Activated T-helper 1 cell treated with anti-CD3 and anti-CD28 coated beads, Interleukin-2, amount 50 U/mL, for 16 hours (primary cell): ENCODE measurements at regions not wholly inside any gene's neighbourhood (a gene's known extent, or its start where the extent isn't known, plus 50 kb on each side); places are given as distances from the start of the nearest gene placed in this dataset.
A peak's percentile ranks its signal among the peaks of the same experiment; 100 is the strongest.

Experiments used
- DNase-seq, 2 donors: peaks; one replicate each; pipeline ENCODE4 v3.0.0-alpha.2; 2020; ENCODE audit warnings: low read depth in 1 of 2, low spot score in 1 of 2

DNA sequence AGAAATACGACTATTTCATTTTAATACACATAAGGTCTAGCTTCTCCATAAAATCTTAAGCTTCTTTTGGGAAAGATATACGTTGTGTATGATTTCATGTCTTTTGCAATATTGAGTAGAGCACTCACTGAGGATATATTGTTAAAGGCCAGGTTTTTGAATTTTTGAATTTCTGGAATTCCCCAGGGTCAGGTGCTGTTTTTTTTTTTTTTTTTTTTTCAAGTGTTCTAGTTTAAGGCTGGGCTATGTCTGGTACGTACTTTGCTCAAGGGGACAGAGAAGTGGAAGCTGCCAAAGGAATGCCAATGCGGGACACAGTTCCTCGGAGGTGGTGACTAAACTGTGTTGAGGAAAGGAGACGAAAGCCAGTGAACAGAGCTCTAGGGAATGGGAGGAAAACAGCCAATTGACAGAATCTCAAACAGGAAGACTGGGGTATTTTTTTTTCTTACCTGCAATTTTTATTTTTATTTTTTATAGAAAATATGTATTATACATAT, 510.5 kb upstream of the CBLB start:
- DNase-seq: no peak

DNA sequence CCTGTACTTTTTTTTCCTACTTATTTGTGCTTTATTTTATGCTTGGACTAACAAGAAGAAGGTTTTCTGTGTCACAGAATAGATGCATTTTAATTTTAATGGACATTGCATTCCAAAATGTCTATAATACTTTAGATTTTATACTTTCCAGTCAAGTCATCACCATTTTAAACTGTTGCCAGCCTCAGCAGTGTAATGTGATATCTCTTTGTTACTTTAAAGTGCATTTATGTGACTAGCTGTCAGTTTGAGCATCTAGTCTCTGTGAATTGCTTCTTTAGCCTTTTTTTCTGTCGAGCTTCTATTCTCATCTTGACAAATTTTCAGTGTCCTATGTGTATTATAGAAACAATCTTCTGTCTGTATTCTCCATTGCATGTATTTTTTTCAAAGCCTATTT, 511.4 kb upstream of the CBLB start:
- DNase-seq: no peak

DNA sequence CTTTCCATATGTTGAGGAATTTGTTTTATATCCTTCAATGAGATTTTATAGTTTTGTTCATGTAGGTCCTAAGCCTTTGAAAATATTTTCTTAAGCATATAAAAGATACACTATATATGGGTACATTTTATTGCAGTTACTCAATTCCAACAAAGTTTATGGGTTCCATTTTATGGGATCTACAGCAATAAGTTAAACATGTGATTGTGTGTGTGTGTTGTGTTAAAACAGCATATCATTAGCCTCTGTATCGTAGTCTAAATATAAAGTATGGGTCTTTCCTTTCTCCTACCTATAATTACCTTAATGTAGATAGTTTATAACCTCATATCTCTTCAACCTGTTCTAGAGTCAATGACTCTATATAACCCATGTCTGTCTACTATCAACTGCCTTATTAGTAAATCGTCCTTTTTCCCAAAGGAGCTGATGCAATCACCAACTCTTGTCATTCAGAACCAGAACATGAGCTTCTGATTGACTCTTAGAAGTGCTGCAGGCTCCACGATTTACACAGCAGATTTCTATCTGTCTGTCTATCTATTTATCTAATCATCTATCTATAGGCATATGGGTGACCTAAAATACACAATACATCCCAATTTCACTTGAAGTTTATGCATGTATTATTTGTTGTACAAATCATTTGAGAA, 512.6 kb upstream of the CBLB start:
- DNase-seq: no peak

DNA sequence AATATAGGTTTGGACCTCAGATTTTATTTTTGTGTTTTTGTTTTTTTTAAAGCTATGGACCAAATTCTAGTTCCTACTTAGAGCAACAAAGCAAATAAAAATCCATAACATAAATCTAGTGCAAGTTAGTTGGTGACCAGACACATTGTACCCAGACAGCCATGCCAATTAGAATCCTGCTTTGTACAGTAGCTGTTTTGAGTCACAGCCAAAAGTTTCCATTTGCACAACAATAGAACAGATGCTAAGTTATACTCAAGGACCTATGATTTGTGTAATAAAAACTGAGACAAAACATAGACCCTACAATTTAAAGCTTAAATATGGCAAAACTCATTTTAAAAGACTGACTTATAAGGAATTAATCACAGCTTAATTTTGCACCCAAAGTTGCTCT, 513.1 kb upstream of the CBLB start:
- DNase-seq: no peak

DNA sequence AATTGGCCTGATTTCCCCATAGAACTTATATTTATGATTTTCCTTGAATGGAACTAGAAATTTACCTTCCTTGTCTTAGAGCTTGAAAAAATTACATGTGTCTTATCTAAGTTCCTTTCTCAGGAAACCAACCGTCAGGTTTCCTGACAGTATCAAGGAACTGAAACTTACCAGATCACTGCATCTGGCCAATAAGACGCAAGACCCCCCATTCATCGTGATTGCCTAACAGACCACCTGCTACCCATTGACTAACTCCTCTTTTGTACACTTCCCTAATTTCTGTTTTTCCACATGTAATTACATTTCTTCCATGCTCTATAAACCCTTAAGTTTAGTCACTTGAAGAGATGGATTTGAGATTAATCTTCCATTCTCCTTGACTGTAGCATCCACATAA, 517.2 kb upstream of the CBLB start:
- no peak for DNase-seq

DNA sequence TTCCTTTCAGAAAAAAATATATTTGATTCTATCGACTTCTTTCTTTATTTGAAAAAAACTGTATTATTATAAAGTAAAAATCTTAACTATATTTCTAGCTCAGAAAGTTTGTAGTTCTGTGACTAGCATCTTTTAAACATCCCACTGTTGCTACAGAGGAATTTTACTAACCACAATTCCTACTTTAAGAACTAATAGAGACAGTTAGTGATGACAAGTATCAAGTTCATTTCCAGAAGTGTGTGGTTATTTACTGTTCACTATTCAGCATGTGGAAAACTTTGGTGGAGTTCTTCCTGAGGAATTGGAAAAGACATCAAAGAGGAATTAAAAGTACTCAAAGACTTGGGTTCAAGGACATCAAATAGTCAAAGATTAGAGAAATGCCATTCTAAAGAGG, 524.1 kb upstream of the CBLB start:
- no peak for DNase-seq

DNA sequence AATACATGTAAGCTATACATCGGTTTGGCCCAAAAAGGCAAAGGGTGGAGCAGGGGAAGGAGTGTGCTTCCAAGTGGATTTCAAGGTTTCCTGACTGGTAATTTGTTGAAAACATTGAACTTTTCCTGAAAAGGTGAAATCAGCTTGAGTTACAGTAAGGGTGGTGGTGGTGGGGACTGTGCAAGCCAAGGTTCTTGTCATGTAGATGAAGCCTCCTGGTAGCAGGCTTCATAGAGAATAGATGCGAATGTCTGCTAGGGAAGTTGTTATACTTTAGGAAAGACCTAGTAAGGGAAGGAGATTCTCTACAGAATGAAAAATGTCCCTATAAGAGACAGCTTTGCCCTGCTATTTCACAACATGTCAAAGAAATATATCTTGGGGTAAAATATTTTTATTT, 528.2 kb upstream of the CBLB start:
- DNase-seq: no peak

DNA sequence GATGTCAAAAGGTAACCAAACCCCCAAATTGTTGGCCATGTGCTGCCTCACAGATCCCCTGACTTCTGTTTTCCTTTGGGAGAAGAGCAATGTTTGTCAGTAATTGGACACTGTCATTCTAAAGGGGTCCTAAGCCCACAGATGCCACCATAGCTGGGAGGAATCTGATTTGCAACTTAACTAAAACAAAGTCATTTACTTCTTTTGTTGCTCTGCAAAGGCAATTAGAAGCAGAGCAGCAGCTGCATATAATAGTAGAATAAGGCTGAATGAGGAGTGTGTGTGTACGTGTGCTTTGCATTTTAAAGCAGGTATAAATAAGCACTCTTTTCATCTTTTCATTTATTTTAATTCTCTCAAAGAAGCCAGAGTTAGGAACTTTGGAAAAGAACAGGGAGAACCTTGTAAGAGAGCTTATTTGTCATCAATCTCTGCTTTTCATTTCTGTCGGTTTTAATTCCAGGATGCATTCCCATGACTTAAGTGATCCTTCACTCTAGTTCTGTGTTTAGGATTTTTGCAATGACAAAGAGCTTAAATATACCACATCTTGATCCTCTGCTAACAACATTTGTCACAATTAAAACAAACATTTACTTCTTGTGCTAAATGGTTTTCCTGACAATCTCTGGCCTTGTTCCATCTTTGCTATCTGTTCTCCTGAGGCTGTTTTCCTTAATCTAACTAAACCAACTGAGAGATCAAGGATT, 530.2 kb upstream of the CBLB start:
- no peak for DNase-seq

DNA sequence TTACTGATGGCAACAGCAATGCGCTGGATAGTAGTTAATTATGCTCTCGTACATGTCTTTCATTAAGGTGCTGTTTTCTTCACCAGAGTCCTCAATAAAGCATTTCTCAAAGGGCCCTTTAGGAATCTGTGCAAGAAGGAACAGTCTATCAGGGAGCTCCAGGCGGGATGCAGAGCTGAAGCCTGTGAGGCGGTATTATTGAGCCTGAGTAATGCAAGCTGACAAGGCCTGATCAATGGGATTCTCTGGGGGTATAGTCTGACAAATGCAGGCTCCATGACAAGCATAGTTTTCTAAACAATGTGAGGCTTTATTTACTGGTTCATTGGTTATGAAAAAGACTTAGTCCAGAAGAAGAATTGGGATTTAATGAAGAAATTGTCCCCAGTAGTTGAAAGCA, 530.9 kb upstream of the CBLB start:
- no peak for DNase-seq

DNA sequence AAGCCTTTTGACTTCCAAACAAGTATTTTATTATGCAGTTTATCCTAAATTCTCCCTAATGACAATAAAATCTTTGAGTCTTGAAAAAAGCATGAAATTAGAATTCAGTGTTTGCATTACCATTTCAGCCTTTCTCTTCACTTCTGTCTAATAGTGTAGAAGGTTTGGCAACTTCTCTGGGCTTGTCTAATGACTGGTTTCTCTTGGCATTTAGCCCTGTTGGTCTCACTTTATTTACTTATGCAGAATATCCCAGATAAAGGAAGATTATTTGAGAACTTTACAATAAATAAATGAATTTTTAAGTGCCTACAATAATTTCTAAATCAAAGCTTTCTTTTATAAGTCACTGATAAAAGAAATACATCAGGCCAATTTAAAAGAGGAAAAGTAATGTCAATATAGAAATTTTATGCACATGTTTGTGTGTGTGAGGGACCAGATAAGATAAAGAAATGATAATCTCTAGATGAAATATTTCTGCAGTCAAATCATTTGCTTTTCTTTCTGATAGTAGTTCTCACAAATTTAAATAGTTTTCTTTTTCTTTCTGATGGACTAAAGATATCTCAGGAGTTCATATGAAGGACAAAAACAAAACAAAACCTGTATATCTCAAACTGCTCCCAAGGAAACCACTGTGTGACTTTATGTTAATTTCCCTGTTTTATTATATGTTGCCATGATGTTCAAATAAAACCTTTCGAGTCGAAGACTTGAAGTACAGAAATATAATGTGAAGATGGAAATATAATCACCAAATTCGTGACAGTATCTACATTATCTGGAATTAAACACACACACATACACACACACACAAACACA, 533.1 kb upstream of the CBLB start:
- no peak for DNase-seq

DNA sequence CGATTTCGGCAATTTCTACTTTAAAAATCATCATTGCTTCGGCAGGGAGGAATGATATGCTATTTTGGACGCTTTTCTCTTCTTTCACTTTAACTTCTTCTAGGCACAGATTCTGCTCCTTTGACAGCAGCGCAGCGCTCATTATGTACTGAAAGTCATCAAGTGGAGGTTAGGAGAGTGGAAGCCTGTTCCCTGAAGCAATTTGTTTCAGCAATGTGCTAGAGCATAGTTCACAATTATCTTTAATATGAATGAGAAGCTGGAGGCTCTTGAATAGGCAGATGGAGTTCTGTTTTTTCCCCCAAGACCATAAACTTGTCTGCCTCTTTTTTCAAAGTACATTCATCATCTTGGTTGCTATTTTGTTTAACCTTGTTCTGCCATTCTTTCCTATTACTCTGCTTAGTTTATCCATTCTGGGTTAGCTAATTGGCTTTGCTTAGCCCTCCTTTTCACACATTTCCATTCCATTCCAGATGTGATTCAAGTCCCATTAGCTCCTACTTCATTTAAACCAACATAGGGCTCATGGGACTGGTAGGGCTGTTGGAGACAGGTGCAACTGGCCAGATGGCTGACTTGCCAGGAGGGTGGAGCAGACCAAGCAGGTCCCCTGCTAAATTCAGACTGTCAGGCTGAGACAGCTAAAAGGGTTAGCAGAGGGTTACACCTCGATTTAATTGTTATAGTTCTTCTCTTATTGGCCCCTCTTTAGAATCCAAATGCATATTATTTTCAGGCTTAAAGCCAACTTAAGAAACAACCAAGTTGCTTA, 534.7 kb upstream of the CBLB start:
- no peak for DNase-seq

DNA sequence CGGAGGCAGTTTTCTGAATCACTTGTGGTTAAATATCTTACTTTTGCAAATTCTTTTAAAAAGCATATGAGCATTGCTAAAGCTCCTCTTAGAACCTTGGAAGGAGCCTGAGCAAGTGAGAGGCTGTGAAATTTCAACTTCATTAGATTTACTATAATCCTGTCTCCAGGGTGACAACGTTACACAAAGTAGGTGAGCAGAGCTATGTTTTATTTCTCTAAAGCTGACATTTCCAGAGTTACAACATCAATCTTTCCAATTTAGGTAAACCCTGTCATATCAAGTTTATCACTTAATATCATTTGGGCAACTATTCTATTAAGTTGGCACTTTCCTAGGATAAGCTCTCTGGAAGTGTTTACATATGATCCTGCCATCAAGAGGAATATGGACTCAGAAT, 544.9 kb upstream of the CBLB start:
- no peak for DNase-seq

DNA sequence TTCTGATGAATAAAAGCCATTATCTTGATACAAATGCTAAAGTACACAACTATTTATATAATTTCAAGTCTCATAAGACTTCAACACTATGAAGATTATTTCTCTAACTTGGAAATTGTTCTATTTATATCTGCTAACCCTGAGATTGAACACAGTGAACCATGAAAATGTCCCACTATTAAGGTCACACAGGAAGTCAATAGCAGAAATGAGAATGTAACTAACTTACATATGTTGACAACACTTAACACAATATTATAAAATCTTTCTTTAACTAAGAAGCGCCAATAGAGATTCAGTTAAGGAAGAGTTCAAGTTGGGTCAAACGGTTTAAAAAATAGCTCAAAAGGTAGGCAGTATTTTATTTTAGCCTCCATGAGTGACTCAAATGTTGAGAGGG, 551.8 kb upstream of the CBLB start:
- DNase-seq: no peak

DNA sequence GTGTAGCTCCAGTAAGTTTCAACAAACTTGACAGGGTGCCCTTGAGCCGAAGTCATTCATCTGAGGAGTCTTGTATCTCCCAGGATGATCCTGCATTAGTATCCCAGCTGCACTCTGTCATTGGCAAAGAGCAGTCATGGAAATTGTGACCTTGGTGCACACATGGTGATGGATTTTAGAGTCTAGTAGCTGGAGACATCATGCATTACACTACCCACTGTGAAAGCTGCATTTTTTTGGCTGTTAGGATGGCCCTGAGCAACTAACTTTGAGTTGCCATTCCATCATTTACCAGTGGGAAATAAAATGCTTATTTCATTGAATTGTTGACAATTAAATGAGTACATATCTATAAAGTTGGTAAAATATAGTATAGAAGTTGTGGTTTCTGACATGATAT, 552.6 kb upstream of the CBLB start:
- no peak for DNase-seq

DNA sequence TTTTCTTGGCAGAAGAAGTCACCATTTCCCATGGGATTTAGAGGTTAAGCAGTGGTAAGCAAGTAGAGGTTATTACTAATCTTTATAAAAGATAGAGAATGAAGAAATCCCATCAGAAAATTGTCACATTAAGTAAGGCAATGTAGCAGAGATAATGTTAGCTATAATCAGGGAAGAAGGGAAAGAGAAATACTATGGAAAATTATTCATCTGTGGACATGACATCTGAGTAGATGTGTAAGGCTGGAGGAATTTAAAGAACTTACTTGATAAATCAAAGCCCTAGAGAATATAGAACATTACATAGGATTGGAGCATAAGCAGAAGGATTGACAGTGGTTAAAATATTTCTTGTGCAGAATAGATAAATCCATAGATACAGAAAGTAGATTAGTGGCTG, 553.1 kb upstream of the CBLB start:
- no peak for DNase-seq

DNA sequence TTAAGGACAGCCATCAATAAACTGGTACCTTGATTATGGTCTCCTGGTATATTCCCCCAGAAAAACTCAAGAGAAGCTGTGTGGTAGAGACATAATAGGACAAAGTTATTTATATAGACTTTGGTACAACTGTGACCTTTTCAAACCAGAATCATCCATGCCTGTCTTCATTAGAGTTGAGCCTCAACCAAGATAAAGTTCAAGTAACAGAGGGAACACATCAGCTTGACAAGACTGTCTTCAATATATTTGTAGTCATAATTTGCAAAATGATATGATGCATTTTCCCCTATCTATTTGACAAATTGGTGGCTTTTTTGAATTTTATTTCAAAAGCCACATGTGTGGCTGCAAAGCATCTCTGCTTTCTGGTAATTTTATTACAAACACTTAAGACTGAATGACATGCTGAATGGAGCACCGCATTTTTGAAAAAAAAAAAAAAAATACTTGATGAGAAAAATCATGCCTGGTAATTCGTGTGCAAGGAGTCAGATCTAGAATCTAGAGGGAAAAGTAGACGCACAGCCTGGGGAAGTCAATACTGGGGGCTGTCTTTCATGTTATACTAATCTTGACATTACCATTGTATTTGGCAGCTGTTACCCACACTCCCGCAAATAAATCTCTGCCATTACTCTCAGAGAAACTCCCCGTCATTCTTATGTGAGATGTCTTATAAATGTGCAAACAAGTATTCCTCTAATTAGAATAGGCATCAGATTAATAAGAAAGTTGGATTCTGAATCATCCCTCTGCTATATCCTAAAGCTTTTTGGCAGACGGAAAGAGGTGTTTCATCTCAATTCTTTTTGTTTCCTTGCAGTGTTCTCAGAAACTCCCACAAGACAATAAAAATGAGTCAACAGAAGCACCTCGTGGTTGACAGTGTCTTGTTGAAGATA, 554.8 kb upstream of the CBLB start:
- no peak for DNase-seq

DNA sequence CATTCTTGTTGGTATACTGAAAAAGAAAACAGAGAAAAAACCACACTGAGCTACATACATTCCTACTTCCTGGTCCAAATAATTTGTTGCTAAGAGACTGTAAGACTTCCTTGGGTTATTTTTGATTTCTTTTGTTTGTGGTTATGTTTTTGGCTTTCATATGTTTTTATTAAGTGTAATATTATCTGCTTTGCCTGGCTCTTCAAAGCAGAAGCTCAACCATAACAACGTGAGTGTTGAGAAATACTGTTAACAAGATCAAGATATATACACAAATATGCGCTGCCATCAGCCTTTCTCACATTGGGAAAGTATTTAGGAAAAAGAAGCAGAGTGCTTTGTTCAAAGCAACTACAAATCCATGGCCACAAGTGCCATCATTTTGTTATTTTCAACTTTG, 556.2 kb upstream of the CBLB start:
- DNase-seq: no peak

DNA sequence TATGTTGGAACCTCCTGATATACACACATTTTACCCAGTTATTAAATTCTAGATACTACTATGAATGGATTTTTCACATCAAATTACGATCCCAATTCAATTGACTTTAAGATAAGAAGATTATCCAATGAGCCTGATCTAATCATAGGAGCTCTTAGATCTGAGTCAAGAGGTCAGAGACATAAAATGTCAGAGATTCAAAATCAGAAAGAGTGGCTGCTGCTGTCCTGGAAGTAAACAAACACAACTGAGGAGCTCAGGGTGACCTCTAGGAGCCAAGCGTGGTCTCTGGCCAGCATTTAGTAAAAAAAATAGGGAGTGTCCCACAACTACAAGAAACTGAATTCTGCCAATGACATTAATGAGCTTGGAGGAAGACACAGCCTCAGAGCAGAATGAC, 557.1 kb upstream of the CBLB start:
- no peak for DNase-seq

DNA sequence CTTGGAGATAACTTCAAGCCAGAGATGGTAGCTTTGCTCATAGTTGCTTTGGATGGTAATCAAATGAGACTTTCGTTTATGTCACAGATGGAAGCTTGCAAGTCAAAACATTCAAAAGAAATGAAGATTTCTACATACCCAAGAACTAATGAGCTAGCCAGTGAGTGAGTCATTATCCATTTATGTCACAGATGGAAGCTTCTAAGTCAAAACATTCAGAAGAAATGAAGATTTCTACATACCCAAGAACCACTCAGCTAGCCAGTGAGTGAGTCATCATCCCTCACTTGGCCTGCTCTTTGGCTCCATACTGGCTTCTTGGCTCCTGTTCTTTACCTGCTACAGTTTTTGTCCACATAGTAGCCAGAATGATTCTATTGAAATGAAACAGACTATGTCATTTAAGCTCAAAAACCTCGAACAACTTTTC, 559.8 kb upstream of the CBLB start:
- peak in 1 of 2 donors; percentile 4 for DNase-seq

DNA sequence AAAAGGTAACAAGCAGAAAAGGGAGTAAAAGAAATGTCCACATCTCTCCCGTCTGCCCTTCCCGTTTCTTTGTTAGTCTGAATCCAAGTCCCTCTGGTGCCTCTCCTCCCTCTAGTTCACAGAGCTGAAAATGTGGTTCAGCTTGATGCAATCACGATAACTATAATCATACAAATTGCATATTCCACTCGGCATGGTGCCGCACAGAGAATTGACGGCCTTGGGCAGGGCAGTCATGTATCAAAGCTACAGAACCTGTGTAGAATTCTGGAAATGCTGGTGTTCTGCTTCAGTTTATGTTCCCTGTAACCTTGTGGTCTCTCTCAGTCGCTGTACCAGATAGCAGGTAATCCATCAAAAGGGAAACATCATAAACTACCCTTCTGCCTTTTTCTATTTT, 562.9 kb upstream of the CBLB start:
- DNase-seq: no peak
